ENCODE measurements at regions not wholly inside any gene's neighbourhood (a gene's known extent, or its start where the extent isn't known, plus 50 kb on each side); places are given as distances from the start of the nearest gene placed in this dataset.

DNA sequence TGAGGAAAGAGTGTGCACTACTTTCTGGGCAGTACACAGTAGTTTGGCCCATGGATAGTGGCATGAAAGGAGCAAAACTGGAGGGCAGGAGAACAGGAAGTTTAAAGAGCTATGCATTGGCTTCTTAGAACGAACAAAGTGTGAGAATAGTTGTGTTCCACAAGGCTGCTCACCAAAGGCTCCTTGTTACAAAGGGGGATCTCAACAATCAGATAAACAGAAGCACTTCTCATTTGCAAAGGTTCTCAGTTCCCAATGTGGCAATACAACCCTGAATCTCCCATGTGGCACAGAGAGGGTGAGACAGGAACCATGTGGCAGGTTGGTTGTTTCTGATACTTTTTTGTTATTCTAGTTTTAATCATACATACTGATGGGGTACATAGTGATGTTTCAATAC is 158.4 kb downstream of the CARTPT start:
- H3K4me1 ChIP-seq (ENCODE audit: control insufficient read depth, insufficient read depth, low read length): no peaks in the 10 kb centered on the region
- no peak overlapping the region for H3K9ac ChIP-seq (ENCODE audit: low read length)
- H3K36me3 ChIP-seq (ENCODE audit: control insufficient read depth, insufficient read depth, low read length): no peaks in the 10 kb centered on the region
- no peaks in the 10 kb centered on the region for H3K9me3 ChIP-seq (ENCODE audit: control insufficient read depth, low read length)
- no peak overlapping the region for H3K4me3 ChIP-seq (ENCODE audit: low read length)
- peaks cover 6% of the 10 kb centered on the region for H3K27me3 ChIP-seq (ENCODE audit: control insufficient read depth, insufficient read depth, low read length)

DNA sequence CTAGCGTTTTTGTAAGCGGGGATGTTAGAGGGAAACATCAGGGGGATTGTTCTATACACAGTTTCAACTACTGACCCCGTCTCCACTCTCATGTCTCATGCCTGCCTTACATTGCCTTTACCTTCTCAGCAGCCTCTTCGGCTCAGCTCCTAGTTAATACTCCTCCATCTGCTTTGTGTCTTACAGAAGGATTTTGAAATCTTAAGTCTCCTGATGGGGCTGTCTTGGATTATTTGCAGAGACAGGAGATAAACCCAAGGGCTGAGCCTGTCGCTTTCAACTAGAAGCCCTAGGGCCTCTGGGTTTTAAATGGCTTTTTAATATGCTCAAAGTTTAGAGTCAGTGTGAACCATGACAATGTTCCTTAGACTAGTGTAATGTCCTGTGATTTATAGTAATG is 161.5 kb downstream of the CARTPT start:
- H3K4me3 ChIP-seq (ENCODE audit: low read length): no peak overlapping the region
- H3K36me3 ChIP-seq (ENCODE audit: control insufficient read depth, insufficient read depth, low read length): no peaks in the 10 kb centered on the region
- peaks cover 6% of the 10 kb centered on the region for H3K27me3 ChIP-seq (ENCODE audit: control insufficient read depth, insufficient read depth, low read length)
- no peaks in the 10 kb centered on the region for H3K4me1 ChIP-seq (ENCODE audit: control insufficient read depth, insufficient read depth, low read length)
- H3K9me3 ChIP-seq (ENCODE audit: control insufficient read depth, low read length): no peaks in the 10 kb centered on the region
- no peak overlapping the region for H3K9ac ChIP-seq (ENCODE audit: low read length)

DNA sequence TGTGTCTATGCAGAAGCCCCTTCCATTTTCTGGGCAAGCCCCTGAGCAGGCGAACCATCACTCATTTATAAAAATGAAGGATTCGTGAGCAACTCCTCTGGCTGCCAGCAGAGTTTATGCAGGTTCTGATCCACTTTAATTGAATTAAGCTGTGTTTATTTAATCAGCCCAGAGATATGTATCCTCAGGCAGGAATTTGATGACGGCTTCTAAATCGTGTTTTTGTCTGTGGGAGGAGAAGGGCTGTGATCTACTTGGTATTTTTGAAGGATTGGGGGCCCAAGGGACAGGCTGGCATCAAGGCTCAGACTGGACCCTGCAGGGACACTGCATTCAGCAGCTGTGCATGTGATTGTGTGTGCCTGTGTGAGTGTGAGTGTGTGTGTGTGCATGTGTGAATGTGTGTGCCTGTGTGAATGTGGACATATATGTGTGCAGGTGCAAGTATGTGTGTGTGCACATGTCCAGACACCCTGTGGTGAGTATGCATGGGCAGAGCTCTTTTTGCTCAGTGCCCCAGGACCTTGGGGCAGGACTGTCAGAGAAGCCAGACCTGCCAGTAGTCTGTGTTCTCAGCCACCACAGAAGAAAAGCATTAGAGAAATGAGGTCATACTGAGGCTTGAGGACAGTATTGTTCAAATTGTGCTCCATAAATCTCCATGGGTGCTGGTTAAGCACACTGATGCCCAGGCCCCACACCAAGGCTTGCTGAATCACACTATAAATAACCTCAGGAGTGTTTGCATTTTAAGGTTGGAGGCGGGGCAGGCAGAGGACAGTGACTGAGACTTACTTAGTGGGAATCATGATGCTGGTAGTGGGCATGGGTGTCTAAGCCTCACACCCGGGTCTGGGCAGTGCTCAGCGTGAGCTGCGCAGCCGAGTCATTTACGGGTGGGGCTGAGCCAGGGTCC is 164.0 kb downstream of the CARTPT start:
- no peak overlapping the region for H3K4me3 ChIP-seq (ENCODE audit: low read length)
- no peak overlapping the region for H3K9ac ChIP-seq (ENCODE audit: low read length)
- no peaks in the 10 kb centered on the region for H3K4me1 ChIP-seq (ENCODE audit: control insufficient read depth, insufficient read depth, low read length)
- no peaks in the 10 kb centered on the region for H3K36me3 ChIP-seq (ENCODE audit: control insufficient read depth, insufficient read depth, low read length)
- H3K9me3 ChIP-seq (ENCODE audit: control insufficient read depth, low read length): no peaks in the 10 kb centered on the region
- H3K27me3 ChIP-seq (ENCODE audit: control insufficient read depth, insufficient read depth, low read length): peaks cover 6% of the 10 kb centered on the region

DNA sequence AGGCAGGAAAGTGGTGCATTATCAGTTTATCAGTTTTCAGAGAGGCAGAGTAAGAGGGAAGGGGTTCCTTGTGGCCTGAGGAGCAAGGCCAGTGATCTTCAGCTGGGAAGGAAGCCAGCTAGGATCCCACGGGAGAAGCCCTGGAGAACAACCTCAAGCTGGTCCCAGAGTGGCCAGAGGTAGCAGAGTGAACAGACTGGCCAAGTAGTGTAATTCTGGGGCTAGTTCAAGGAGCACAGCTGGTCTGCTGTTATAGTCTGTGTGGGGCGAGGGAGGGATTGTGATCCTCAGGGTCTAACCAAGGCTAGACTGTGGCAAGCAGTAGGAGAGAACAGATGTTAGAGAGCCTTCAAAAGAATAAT is 164.6 kb downstream of the CARTPT start:
- no peaks in the 10 kb centered on the region for H3K9me3 ChIP-seq (ENCODE audit: control insufficient read depth, low read length)
- peaks cover 6% of the 10 kb centered on the region for H3K27me3 ChIP-seq (ENCODE audit: control insufficient read depth, insufficient read depth, low read length)
- no peaks in the 10 kb centered on the region for H3K4me1 ChIP-seq (ENCODE audit: control insufficient read depth, insufficient read depth, low read length)
- H3K4me3 ChIP-seq (ENCODE audit: low read length): no peak overlapping the region
- H3K36me3 ChIP-seq (ENCODE audit: control insufficient read depth, insufficient read depth, low read length): no peaks in the 10 kb centered on the region
- H3K9ac ChIP-seq (ENCODE audit: low read length): no peak overlapping the region

DNA sequence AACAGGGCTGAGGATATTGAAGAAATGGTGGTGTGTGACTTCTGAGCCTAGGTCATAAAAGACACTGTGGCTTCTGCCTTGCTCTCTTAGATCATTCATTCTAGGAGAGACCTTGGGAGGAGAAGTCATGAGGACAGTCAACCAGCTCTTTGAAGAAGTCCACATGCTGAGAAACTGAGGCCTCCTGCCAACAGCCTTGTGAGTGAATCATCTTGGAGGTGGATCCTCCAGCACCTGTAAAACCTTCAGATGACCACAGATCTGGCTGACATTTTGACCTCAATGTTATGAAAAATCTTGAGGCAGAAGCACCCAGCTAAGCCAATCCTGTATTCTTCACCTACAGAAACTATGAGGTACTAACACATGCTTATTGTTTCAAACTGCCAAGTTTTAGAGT is 165.9 kb downstream of the CARTPT start:
- peaks cover 6% of the 10 kb centered on the region for H3K27me3 ChIP-seq (ENCODE audit: control insufficient read depth, insufficient read depth, low read length)
- no peaks in the 10 kb centered on the region for H3K4me1 ChIP-seq (ENCODE audit: control insufficient read depth, insufficient read depth, low read length)
- H3K9ac ChIP-seq (ENCODE audit: low read length): no peak overlapping the region
- no peaks in the 10 kb centered on the region for H3K36me3 ChIP-seq (ENCODE audit: control insufficient read depth, insufficient read depth, low read length)
- no peaks in the 10 kb centered on the region for H3K9me3 ChIP-seq (ENCODE audit: control insufficient read depth, low read length)
- H3K4me3 ChIP-seq (ENCODE audit: low read length): no peak overlapping the region

DNA sequence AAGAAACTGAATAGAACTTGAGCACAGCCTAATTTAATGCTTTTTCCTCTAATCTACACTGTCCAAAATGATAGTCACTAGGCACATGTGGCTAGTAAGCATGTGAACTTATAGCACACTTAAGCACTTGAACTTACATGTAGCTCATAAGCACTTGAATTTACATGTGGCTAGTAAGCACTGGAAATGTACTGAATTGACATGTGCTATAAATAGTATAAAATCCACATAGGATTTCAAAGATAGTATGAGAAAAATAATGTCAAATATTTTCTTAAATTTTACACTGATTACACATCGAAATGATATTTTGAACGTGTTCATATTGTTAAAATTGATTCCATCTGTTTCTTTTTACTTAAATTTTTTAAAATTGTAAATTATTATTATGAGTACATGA is 167.3 kb downstream of the CARTPT start:
- no peaks in the 10 kb centered on the region for H3K9me3 ChIP-seq (ENCODE audit: control insufficient read depth, low read length)
- no peaks in the 10 kb centered on the region for H3K4me1 ChIP-seq (ENCODE audit: control insufficient read depth, insufficient read depth, low read length)

DNA sequence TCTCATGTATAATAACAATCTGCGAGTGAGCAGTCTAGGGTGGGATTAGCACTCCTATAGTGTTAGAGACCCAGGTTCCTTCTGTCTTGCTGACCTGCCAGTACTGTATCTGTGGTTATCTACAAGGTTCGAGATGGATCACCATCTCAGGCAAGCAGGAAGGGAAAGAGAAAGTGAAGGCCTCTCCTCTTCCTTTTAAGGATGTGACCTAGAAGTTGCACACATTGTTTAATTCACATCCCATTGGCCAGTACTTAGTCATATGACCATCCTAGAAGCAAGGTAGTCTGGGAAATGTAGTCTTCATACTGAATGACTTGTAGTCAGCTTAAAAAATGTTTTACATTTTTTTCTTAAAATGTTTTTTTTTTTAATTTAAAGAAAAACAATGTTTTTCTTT is 168.6 kb downstream of the CARTPT start:
- Histone ChIP-seq H3K4me1 (ENCODE audit: control insufficient read depth, insufficient read depth, low read length) (no peaks in the 10 kb centered on the region), H3K36me3 (ENCODE audit: control insufficient read depth, insufficient read depth, low read length) (no peaks in the 10 kb centered on the region), H3K9ac (ENCODE audit: low read length) (no peak overlapping the region), H3K9me3 (ENCODE audit: control insufficient read depth, low read length) (no peaks in the 10 kb centered on the region), H3K27me3 (ENCODE audit: control insufficient read depth, insufficient read depth, low read length) (no peaks in the 10 kb centered on the region), H3K4me3 (ENCODE audit: low read length) (no peak overlapping the region)

More for the DNA sequence above, 167.3 kb downstream of the CARTPT start:
- Histone ChIP-seq H3K36me3 (ENCODE audit: control insufficient read depth, insufficient read depth, low read length) (no peaks in the 10 kb centered on the region), H3K27me3 (ENCODE audit: control insufficient read depth, insufficient read depth, low read length) (no peaks in the 10 kb centered on the region), H3K4me3 (ENCODE audit: low read length) (no peak overlapping the region), H3K9ac (ENCODE audit: low read length) (no peak overlapping the region)

DNA sequence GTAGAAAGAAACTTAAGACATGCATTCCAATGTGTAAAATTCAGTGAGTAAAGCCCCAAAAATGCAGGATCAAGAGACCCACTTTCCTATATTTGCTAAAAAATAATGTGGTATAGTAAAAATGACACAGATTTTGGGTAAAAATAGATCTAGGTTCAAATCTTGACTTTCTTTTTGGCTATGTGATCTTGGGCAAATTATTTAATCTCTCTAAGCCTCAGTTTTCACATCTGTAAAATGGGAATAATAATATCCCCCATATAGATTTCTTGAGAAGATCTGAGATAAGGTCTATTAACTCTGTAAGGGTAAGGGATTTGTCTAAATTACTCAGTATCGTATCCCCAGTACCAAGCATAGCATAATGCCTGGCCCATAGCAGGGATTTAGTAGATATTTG is 172.3 kb downstream of the CARTPT start:
- Histone ChIP-seq H3K9ac (ENCODE audit: low read length) (no peak overlapping the region), H3K36me3 (ENCODE audit: control insufficient read depth, insufficient read depth, low read length) (no peaks in the 10 kb centered on the region), H3K4me3 (ENCODE audit: low read length) (no peak overlapping the region), H3K4me1 (ENCODE audit: control insufficient read depth, insufficient read depth, low read length) (no peaks in the 10 kb centered on the region), H3K9me3 (ENCODE audit: control insufficient read depth, low read length) (no peaks in the 10 kb centered on the region), H3K27me3 (ENCODE audit: control insufficient read depth, insufficient read depth, low read length) (no peaks in the 10 kb centered on the region)

DNA sequence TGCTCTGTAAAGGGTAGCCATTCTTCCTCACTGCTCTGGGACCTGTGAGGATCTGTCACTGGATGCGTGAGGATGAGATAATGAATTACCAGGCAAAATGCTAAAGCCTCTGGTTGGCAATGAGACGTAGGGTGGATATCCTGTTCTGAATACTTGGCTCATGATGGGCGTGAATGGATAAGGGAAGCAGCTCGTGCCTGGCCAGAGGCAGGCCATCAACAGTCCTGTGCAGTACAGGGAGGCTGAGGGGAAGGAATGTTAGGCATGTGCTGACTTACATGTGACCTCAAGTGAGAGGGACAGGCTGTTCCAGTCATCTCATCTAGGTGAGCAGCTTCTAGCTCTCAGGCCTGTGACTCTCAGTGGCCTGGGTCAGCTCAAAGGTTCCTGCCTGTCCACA is 172.8 kb downstream of the CARTPT start:
- H3K9ac ChIP-seq (ENCODE audit: low read length): no peak overlapping the region
- no peak overlapping the region for H3K4me3 ChIP-seq (ENCODE audit: low read length)
- H3K36me3 ChIP-seq (ENCODE audit: control insufficient read depth, insufficient read depth, low read length): no peaks in the 10 kb centered on the region
- H3K4me1 ChIP-seq (ENCODE audit: control insufficient read depth, insufficient read depth, low read length): no peaks in the 10 kb centered on the region
- H3K9me3 ChIP-seq (ENCODE audit: control insufficient read depth, low read length): no peaks in the 10 kb centered on the region
- H3K27me3 ChIP-seq (ENCODE audit: control insufficient read depth, insufficient read depth, low read length): no peaks in the 10 kb centered on the region

DNA sequence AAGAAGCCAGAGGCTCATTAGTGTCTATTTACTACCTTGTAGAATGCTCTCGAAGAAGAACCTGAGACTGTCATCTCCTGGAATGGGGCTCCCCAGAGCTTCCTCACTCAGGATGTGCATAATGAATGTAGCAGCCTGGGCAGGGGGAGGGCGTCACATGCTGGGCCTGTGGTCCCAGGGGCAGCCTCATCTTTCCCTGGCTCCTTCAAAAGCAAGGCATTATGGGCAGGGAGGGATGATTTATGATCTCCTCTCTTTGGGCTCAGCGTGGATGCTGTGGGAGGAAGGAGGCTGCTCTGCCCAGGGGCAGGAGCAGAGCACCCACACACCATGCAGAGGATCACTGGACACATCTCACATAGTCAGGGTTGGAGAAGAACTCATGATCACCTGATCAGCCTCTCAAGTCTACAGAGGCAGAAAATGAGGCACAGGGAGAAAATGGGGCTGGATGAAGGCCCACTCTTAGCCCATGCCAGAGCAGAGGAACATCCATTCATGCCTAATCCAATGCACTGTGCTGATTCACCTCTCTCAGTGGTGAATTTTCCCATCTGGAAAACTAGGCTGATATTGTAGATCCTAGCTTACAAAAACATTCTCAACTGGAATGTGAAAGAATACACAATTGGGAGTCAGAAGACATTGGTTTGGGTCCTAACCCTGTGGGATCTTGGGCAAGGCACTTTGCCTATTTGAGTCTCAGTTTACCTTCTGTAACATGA is 173.7 kb downstream of the CARTPT start:
- H3K4me3 ChIP-seq (ENCODE audit: low read length): no peak overlapping the region
- no peak overlapping the region for H3K9ac ChIP-seq (ENCODE audit: low read length)
- no peaks in the 10 kb centered on the region for H3K9me3 ChIP-seq (ENCODE audit: control insufficient read depth, low read length)
- H3K4me1 ChIP-seq (ENCODE audit: control insufficient read depth, insufficient read depth, low read length): no peaks in the 10 kb centered on the region
- H3K36me3 ChIP-seq (ENCODE audit: control insufficient read depth, insufficient read depth, low read length): no peaks in the 10 kb centered on the region
- H3K27me3 ChIP-seq (ENCODE audit: control insufficient read depth, insufficient read depth, low read length): no peaks in the 10 kb centered on the region

DNA sequence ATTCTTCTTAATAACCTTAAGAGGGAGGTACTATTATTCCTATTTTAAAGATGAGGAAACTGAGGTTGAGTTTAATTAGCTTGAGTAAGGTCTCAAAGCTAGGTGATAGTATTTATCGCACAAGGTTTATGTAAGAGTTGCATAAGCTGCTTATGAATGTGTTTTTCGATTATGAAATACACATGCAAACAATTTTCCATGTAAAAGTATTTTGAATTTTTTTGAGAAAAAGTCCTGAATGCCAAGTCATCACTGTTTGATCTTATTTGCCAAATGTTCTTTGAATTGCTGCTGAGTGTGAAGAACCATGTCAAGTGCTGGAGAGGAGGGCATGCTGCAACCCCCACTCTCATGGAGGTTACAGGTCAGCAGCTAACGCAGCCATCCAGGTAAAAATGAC is 174.4 kb downstream of the CARTPT start:
- no peaks in the 10 kb centered on the region for H3K27me3 ChIP-seq (ENCODE audit: control insufficient read depth, insufficient read depth, low read length)
- H3K4me1 ChIP-seq (ENCODE audit: control insufficient read depth, insufficient read depth, low read length): no peaks in the 10 kb centered on the region
- H3K9ac ChIP-seq (ENCODE audit: low read length): no peak overlapping the region
- H3K4me3 ChIP-seq (ENCODE audit: low read length): no peak overlapping the region
- H3K9me3 ChIP-seq (ENCODE audit: control insufficient read depth, low read length): no peaks in the 10 kb centered on the region
- H3K36me3 ChIP-seq (ENCODE audit: control insufficient read depth, insufficient read depth, low read length): no peaks in the 10 kb centered on the region

DNA sequence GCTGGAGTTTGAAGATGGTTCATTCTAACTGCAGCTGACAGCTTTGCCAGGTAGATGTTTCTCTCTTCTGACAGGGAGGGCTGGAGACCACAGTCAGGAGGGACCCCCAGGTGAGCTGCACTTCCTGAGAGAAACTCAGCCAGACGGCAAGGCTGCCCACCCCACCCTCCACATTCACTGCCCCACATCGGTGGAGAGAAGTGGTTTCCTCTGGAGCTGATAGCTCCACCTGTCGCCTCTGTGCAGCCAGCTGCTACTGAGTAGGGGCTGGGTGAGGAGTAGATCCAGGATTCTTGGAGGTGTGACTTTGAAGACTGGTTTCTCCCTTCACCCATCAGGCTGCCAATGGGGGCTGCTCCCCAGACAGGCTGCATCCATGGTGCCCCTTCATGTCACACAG is 175.0 kb downstream of the CARTPT start:
- H3K4me3 ChIP-seq (ENCODE audit: low read length): no peak overlapping the region
- no peaks in the 10 kb centered on the region for H3K36me3 ChIP-seq (ENCODE audit: control insufficient read depth, insufficient read depth, low read length)
- H3K9me3 ChIP-seq (ENCODE audit: control insufficient read depth, low read length): no peaks in the 10 kb centered on the region
- no peaks in the 10 kb centered on the region for H3K27me3 ChIP-seq (ENCODE audit: control insufficient read depth, insufficient read depth, low read length)
- H3K9ac ChIP-seq (ENCODE audit: low read length): no peak overlapping the region
- no peaks in the 10 kb centered on the region for H3K4me1 ChIP-seq (ENCODE audit: control insufficient read depth, insufficient read depth, low read length)

All from mucosa of stomach (tissue), 1 donor.